Stimulated activated CD4-positive, alpha-beta T cell treated with anti-CD3 and anti-CD28 coated beads, Interleukin-15, amount 100 ng/mL, for 48 hours (primary cell): ENCODE measurements at regions not wholly inside any gene's neighbourhood (a gene's known extent, or its start where the extent isn't known, plus 50 kb on each side); places are given as distances from the start of the nearest gene placed in this dataset.

Source experiments
- DNase-seq, 2 donors: peaks; one replicate each; pipeline ENCODE4 v3.0.0-alpha.2; 2020; ENCODE audit warnings: low read depth in 2 of 2

GRCh38 chr11:39144351-39145130 lies 2314.9 kb downstream of the LRRC4C start:
- DNase-seq = no peak

DNA sequence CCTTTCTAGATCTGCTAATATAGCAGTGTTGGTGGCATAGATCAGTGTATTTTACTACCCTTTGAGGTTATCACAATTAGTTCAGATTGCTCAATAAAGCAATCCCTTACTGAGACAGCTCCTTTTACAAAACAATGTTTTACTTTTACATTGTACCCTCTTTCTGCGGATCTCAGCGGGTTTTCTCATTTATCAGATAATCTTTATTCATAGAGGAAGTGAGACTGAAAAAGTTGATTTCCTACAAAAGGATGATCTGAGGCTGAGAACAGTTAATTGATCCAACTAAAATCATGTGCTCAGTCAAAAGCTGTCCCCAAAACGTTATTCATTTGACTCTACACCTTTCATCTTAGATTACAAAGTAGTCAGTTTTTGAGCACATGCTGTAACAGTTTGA lies 2319.9 kb downstream of the LRRC4C start:
- DNase-seq = no peak

GRCh38 chr11:39120890-39121289 lies 2338.6 kb downstream of the LRRC4C start:
- no peak for DNase-seq

GRCh38 chr11:39113606-39114005 lies 2345.8 kb downstream of the LRRC4C start:
- no peak for DNase-seq

DNA sequence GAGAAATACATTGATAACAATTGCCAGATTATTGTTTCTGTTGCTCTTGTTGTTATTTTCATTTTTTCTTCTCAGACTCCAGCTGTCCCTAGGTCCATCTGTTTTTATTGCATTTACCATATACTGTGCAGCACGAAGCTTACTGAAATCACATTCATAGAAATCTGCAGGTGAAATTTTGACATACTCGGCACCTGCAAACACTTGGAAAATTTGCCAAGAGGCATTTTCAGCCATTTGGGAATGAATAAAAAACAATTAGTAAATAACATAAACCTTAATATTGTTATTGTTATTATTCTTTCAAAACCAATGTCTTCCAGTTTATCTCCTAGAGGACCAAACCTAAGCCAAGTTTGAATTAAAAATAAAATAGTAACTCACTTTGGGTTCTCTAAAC lies 2357.2 kb downstream of the LRRC4C start:
- DNase-seq = no peak

DNA sequence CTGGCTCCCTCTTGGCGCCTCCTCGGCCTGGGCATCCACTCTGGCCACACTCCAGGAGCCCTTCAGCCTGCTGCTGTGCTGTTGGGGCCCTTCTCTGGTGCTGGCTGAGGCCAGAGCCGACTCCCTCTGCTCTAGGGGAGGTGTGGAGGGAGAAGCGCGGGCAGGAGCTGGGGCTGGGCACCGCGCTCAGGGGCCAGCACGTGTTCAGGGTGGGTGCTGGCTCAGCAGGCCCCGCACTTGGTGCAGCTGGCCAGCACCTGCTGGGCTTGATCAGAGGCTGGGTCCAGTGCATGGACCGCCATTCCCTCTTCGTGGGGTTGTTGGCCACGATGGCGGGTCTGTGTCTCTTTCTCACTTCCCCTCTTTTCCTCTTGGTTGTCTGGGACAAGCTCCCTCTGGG lies 2381.0 kb downstream of the LRRC4C start:
- no peak for DNase-seq

DNA sequence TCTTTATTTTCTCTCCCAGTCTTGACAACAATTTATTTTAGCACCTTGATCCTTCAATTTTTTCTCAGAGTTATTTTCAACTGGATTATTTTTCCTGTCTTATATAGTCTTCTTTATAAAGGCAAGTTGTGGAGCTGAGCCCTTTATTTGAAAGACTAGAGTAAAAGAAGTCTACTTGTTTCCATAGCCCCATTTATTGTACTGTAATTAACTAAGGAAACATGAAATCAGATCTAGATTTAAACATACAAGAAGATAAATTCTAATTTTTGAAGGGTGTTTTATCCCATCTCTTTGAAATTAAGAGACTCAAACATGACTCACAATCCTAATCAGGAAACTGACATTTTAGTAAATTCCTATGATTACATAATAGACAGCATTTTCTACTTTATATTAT lies 2421.8 kb downstream of the LRRC4C start:
- no peak for DNase-seq

- no peak for DNase-seq
Measured at GRCh38 chr11:39036021-39036420, 2423.4 kb downstream of the LRRC4C start.

GRCh38 chr11:39021539-39021938 lies 2423.5 kb upstream of the RAG2 start:
- no peak for DNase-seq

DNA sequence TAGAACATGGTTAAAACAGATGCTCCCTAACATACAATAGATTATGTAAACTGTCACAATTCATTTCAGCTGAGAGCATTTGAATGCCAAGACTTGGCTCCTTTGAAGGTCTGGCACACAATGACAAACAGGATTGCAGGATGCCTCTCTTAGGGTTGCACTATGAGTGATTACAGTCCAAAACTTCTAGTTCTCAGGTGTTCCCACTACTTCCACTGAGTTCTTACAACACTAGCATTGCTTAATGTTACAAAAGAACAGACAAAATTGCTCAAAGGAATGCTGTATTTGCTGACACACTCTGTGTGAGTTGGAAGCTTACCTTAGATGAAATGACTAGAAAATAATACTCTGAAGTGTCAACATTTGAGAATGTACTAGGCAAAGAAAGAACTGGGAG lies 2413.8 kb upstream of the RAG2 start:
- DNase-seq = no peak

DNA sequence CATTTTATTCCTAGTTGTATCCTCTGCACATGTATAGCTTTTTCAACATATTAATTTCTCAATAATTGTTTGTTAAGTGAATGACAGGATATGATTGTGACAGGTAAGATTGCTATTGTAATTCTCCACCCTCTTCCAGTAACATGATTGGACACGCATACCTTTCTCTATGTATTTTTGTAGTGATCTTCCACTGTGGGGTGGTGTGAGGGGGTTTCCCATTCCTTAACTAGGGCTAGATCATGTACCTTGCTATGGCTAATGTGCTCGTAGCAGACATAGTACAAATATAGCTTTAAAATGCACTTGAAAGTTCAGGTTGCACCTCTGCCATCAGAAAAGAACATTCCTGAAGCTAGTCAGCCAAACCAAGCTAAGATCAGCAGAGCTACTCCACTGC lies 2392.8 kb upstream of the RAG2 start:
- DNase-seq = no peak

GRCh38 chr11:38990139-38990538 lies 2392.1 kb upstream of the RAG2 start:
- no peak for DNase-seq

DNA sequence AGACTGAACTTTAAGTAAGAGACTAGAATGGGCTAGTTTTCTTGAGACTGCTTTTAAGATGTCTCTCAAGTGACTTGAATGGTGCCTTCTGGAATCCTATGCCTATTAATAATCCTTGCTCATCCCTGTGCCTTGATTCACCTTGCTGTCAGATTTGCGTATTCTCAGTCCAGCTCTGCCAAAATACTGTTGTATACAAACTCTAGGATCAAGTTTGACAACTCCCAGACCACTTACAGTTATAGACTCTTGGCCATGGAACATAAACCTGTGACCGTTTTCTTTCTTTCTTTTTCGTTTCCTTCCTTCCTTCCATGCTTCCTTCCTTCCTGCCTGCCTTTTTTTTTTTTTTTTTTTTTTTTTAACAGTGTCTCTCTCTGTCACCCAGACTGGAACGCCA lies 2390.9 kb upstream of the RAG2 start:
- DNase-seq = no peak

DNA sequence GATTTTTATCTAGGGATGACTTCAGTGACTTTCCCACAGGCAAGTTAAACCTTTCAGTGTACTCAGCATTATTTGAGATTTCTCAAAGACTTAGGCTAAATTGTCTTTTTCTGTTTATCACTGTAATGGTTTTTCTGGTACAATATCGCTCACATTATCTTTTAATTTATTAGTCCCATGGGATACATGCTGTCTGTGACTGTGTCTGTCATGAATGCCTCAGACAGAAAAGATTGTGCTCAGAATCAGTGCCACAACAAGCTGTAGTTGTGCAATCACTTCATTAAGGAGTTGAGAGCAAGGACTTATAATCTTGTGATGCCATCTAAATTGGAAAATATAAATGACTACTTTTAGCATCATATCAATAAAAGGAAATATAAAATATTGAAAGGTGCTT lies 2374.2 kb upstream of the RAG2 start:
- DNase-seq = no peak

DNA sequence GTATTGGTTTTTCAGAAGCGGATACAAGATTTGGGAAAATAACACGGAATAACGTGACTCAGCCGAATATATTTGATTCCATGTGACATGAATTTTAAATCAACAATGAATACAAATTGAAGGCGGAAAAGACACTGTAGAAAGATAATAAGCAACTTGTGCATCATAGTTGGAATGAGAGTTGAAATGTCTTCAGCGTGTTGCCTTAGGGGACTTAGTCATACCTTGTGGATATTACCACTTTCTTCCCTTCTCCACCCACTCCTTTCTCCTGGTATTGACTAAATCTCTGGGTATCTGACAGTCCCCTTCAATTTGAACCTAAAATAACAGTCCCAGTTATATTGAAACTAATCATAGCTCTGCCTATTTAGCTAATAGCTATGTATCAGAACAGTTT lies 2373.1 kb upstream of the RAG2 start:
- DNase-seq = no peak

DNA sequence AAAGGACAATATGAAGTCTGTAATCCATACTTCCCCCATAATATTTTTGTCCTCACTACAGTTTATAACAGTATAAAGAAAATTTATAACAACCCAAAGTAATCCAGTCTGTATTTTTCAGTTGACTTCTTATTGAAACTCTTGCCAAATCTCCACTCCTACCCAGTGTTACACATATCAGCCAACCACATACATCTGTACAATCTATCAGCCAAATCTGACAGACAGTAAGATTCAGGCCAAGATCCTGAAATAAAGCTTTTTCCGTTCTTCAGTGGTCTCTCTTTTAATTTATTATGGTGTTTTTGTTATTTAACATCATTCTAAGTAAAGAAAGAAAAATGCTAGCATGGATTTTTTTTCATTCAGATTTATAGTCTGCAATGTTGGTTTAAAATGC lies 2370.9 kb upstream of the RAG2 start:
- DNase-seq = no peak

DNA sequence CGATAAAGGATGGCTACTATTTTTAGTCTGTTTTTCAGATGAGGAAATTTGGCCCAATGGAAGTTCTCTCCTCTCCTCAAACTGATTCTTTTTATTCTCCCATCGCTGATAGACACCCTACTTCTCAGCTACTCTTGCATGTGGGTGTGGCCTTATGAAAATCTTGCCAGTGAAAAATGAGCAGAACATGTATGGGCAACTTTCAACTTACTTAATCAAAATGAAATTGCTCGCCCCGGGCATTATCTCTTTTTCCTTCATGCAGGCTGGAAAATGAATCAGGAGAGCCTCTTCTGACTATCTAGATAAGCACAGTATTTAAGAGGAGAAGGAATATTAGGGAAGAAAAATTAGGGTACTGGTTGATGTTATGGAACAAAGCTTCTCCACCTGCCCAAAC lies 2354.7 kb upstream of the RAG2 start:
- no peak for DNase-seq

- DNase-seq = no peak
Measured at GRCh38 chr11:38950867-38951266, 2352.8 kb upstream of the RAG2 start.

- no peak for DNase-seq
Measured at GRCh38 chr11:38948392-38948791, 2350.4 kb upstream of the RAG2 start.

DNA sequence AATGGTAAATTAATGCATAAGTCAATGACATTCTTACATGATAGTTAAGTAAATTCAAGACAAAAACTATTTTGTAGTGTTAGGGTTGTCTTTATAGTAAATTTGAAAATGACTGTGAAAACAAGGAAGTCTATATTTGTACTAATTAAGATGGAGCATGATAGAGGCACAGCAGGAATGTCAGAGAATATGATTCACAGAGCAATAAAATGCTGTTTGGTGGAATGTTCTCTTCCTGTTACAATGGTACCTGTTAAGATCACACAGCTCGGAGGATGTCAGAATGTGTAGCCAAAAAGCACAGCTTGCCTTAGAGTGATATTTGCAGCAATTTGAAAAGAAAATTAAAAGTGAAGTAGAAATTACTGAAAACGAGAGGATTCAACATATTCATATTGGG lies 2339.7 kb upstream of the RAG2 start:
- DNase-seq = no peak

GRCh38 chr11:38935941-38936340 lies 2337.9 kb upstream of the RAG2 start:
- no peak for DNase-seq

DNA sequence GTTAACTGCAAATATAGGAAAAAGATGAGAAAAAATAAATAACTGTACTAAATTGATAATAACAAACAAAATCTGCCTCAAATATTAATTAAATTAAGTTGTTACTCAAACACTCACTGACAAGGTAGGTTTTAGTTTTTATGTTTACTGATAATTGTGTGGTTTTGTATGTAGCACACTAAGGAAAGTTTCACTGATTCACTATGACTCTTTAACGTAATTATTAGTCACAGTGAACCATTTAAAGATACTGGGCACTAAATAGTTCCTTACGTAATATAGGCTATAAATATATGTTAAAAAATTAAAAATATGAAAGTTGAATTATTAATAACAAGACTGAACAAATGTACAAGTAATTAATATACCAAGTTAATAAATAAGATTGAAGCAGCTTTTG lies 2330.0 kb upstream of the RAG2 start:
- no peak for DNase-seq

DNA sequence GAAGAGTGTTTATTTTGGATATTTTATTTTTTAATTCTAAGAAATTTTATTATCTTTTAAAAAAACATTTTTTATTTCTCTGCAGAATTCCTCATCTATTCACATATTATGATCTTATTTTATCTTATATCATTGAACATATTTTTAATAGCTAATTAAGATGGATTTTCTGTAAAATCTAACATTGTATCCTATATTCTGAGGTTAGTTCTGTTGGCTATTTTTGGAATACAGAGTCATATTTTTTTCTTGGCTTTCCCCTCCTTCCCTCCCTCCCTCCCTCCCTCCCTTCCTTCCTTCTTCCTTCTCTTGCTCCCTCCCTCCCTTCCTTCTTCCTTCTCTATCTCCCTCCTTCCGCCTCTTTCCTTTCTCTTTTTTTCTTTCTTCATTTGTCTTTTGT lies 2326.6 kb upstream of the RAG2 start:
- no peak for DNase-seq

DNA sequence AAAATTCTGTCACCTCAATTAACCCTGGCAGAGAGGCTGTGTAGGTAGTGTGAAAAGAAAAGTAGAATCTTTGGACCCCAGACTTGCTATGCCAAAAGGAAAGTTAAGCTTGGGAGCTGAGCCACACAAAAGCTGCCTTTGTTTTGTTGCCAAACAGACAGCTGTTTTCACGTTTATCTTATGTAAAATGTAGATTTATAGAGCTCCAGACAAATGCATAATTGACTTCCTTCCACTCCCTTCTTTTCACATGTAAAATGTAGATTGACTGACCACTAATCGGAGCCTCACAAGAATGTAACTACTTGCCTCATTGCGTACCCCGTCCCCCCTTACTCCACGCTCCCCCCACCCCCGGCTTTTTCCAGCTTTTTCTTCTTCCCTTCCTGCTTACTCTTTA lies 2302.2 kb upstream of the RAG2 start:
- no peak for DNase-seq
